Calu3 (cell line): ENCODE measurements at regions not wholly inside any gene's neighbourhood (a gene's known extent, or its start where the extent isn't known, plus 50 kb on each side); places are given as distances from the start of the nearest gene placed in this dataset.
A peak's percentile ranks its signal among the peaks of the same experiment; 100 is the strongest.
"Not testable (repeated sequence)": the region's sequence is repeated elsewhere in the genome, so short reads cannot be mapped to it uniquely, and the experiment has no call there.

Experiments used
- BruUV-seq: library from RNA; stranded (reverse); fragments of 400-500 nt; replicated peaks from 2 replicates; lab custom pipeline; 2021; lab: Mats Ljungman, UMichigan
- CTCF ChIA-PET: fragments of 300-600 bp; sonication (Branson Sonifier 250); formaldehyde crosslinking; loops from one replicate; lab custom pipeline; 2022; ENCODE audit warnings: antibody characterized with exemption; lab: Charles Lee
- DNase-seq: peaks from one replicate; pipeline ENCODE4 v3.0.0; 2022
- H3K27ac Mint-ChIP-seq: one replicate; pipeline ENCODE4 v1.8.0; 2022; ENCODE audit warnings: mixed read lengths; ENCODE audit not compliant: unreplicated experiment
- H3K27me3 Mint-ChIP-seq: one replicate; pipeline ENCODE4 v1.8.0; 2022; ENCODE audit warnings: mixed read lengths; ENCODE audit not compliant: unreplicated experiment
- H3K36me3 Mint-ChIP-seq: one replicate; pipeline ENCODE4 v1.8.0; 2022; ENCODE audit warnings: mild to moderate bottlenecking, moderate library complexity, mixed read lengths; ENCODE audit not compliant: insufficient read depth, unreplicated experiment
- H3K4me1 Mint-ChIP-seq: one replicate; pipeline ENCODE4 v1.8.0; 2022; ENCODE audit warnings: mild to moderate bottlenecking, low read depth, mixed read lengths; ENCODE audit not compliant: unreplicated experiment
- H3K4me3 Mint-ChIP-seq: one replicate; pipeline ENCODE4 v1.8.0; 2022; ENCODE audit warnings: mild to moderate bottlenecking, low read depth, moderate library complexity, mixed read lengths; ENCODE audit not compliant: unreplicated experiment
- H3K9me3 Mint-ChIP-seq: one replicate; pipeline ENCODE4 v1.8.0; 2022; ENCODE audit warnings: low read depth, mixed read lengths; ENCODE audit not compliant: unreplicated experiment
- CTCF ChIP-seq: fragments of 200-600 bp; IDR thresholded peaks from one replicate; pipeline ENCODE4 v1.8.0; 2022; ENCODE audit warnings: antibody characterized with exemption; ENCODE audit not compliant: unreplicated experiment
- intact Hi-C: fragments of 100-400 bp; cut with micrococcal nuclease; formaldehyde crosslinking; loops from one replicate; pipeline ENCODE4 v1.10.0; 2022; ENCODE audit not compliant: unreplicated experiment

GRCh38 chr2:181789827-181790448 lies 101.6 kb upstream of the ITPRID2 start:
- Mint-ChIP-seq H3K27me3 (no peaks in the 10 kb centered on the region), H3K27ac (peak overlapping the region; percentile 98), H3K4me1 (peaks cover 57% of the 10 kb centered on the region), H3K36me3 (peaks cover 15% of the 10 kb centered on the region), H3K9me3 (peaks cover 4% of the 10 kb centered on the region), H3K4me3 (peak overlapping the region; percentile 57)
- intact Hi-C loops: loop anchor here (1.0 to 2.0 kb wide), 2 partner anchors 10 to 53 kb away; no protein-coding TSS in a partner anchor
- CTCF ChIA-PET: interaction anchor here (1.2 to 2.0 kb wide), 3 partner anchors 9 to 60 kb away, joined by 3 to 8 read pairs (median 3); no protein-coding TSS in a partner anchor
- no peak for DNase-seq
- no TSS peak for BruUV-seq
- no peak for TF ChIP-seq CTCF

GRCh38 chr2:181790716-181791649 lies 100.5 kb upstream of the ITPRID2 start:
- Mint-ChIP-seq H3K4me1 (peaks cover 52% of the 10 kb centered on the region), H3K36me3 (peaks cover 15% of the 10 kb centered on the region), H3K9me3 (peaks cover 4% of the 10 kb centered on the region), H3K27me3 (no peaks in the 10 kb centered on the region), H3K4me3 (peak overlapping the region; percentile 57), H3K27ac (peak overlapping the region; percentile 98)
- TF ChIP-seq CTCF: no peak
- intact Hi-C loops: loop anchor here (1.0 to 2.0 kb wide), 3 partner anchors 18 to 101 kb away; no protein-coding TSS in a partner anchor
- BruUV-seq: TSS peak; percentile 86
- peak; percentile 50 for DNase-seq
- CTCF ChIA-PET: interaction anchor here (0.5 to 2.0 kb wide), 4 partner anchors 10 to 59 kb away, joined by 3 to 8 read pairs (median 4); no protein-coding TSS in a partner anchor

GRCh38 chr2:181792906-181793305 lies 98.6 kb upstream of the ITPRID2 start:
- Mint-ChIP-seq H3K36me3 (peaks cover 15% of the 10 kb centered on the region), H3K9me3 (peaks cover 4% of the 10 kb centered on the region), H3K27me3 (no peaks in the 10 kb centered on the region), H3K4me3 (no peak overlapping the region), H3K4me1 (peaks cover 42% of the 10 kb centered on the region), H3K27ac (no peak overlapping the region)
- no peak for TF ChIP-seq CTCF
- BruUV-seq: no TSS peak
- intact Hi-C loops: no loop called here
- CTCF ChIA-PET: no interaction called here
- DNase-seq: no peak

DNA sequence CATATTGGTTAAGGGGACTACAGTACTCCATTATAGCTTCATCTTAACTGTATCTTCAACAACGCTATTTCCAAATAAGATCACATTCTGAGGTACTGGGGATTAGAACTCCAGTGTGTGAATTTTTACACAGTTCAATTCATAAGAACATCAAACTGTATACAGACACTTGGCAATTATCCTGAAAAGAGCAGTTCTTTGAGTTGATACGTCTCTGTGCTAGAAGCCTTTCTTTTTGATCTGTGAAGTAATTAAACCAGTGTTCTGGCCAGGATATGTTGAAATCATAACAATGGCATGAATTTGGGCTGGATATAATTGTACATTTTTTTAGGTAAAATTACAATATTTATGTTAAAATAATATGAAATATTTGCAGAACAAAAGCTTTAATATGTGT lies 93.5 kb upstream of the ITPRID2 start:
- no peak for TF ChIP-seq CTCF
- CTCF ChIA-PET: no interaction called here
- no peak for DNase-seq
- Mint-ChIP-seq H3K9me3 (peaks cover 11% of the 10 kb centered on the region), H3K27ac (no peak overlapping the region), H3K36me3 (no peaks in the 10 kb centered on the region), H3K4me3 (no peak overlapping the region), H3K4me1 (peaks cover 9% of the 10 kb centered on the region), H3K27me3 (no peaks in the 10 kb centered on the region)
- intact Hi-C loops: no loop called here
- no TSS peak for BruUV-seq

GRCh38 chr2:181802300-181802699 lies 89.2 kb upstream of the ITPRID2 start:
- CTCF ChIA-PET, intact Hi-C loops, H3K27me3 Mint-ChIP-seq, H3K27ac Mint-ChIP-seq, BruUV-seq, H3K36me3 Mint-ChIP-seq, DNase-seq, H3K4me3 Mint-ChIP-seq: not testable (repeated sequence)
- H3K4me1 Mint-ChIP-seq: peaks cover 22% of the 10 kb centered on the region
- peaks cover 11% of the 10 kb centered on the region for H3K9me3 Mint-ChIP-seq

DNA sequence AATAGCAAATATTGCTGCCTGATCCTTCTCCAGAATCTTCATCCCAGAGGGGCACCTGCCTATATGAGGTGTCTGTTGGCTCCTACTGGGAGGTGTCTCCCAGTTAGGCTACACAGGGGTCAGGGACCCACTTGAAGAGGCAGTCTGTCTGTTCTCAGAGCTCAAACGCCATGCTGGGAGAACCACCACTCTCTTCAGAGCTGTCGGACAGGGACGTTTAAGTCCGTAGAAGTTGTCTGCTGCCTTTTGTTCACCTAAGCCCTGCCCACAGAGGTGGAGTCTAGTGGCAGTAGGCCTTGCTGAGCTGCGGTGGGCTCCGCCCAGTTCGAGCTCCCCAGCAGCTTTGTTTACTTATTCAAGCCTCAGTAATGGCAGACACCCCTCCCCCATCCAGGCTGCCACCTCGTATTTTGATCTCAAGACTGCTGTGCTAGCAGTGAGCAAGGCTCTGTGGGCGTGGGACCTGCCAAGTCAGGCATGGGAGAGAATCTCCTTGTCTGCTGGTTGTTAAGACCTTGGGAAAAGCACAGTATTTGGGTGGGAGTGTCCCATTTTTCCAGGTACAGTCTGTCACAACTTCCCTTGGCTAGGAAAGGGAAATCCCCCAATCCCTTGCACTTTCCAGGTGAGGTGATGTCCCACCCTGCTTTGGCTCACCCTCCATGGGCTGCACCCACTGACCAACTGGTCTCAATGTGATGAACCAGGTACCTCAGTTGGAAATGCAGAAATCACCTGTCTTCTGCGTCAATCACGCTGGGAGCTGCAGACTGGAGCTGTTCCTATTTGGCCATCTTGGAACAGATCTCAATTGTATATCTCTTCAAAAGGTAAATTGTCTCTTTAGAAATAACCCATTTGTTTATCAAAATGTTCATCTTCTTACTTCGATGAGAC lies 87.4 kb upstream of the ITPRID2 start:
- H3K4me3 Mint-ChIP-seq, BruUV-seq, H3K27ac Mint-ChIP-seq, H3K27me3 Mint-ChIP-seq, CTCF ChIA-PET, DNase-seq, H3K36me3 Mint-ChIP-seq, intact Hi-C loops: not testable (repeated sequence)
- Mint-ChIP-seq H3K9me3 (peaks cover 11% of the 10 kb centered on the region), H3K4me1 (peaks cover 35% of the 10 kb centered on the region)
